Pons (tissue), 1 donor: ENCODE measurements at regions not wholly inside any gene's neighbourhood (a gene's known extent, or its start where the extent isn't known, plus 50 kb on each side); places are given as distances from the start of the nearest gene placed in this dataset.
"Not testable (repeated sequence)": the region's sequence is repeated elsewhere in the genome, so short reads cannot be mapped to it uniquely, and the experiment has no call there.

Source experiments
- DNase-seq: peaks from one replicate; pipeline ENCODE4 v3.0.0-alpha.2; 2016; ENCODE audit warnings: low spot score

- no peak for DNase-seq
Measured at GRCh38 chr16:86934581-86935375, 356.4 kb downstream of the FOXL1 start.

GRCh38 chr16:86939609-86940008, 361.3 kb downstream of the FOXL1 start:
- no peak for DNase-seq

GRCh38 chr16:86941731-86942130, 363.4 kb downstream of the FOXL1 start:
- DNase-seq: no peak

GRCh38 chr16:86942151-86943051, 364.1 kb downstream of the FOXL1 start:
- DNase-seq: no peak

- DNase-seq: no peak
Measured at GRCh38 chr16:86945166-86945900, 367.0 kb downstream of the FOXL1 start.

GRCh38 chr16:86946396-86946795, 368.0 kb downstream of the FOXL1 start:
- no peak for DNase-seq

GRCh38 chr16:86946981-86947380, 368.6 kb downstream of the FOXL1 start:
- DNase-seq: no peak

- no peak for DNase-seq
Measured at GRCh38 chr16:86948046-86948445, 369.1 kb downstream of the C16orf95 start.

GRCh38 chr16:86949116-86949515, 368.1 kb downstream of the C16orf95 start:
- no peak for DNase-seq

- DNase-seq: no peak
Measured at GRCh38 chr16:86949630-86950029, 367.6 kb downstream of the C16orf95 start.

- DNase-seq: no peak
Measured at GRCh38 chr16:86951041-86951822, 366.0 kb downstream of the C16orf95 start.

GRCh38 chr16:86951831-86952598, 365.2 kb downstream of the C16orf95 start:
- DNase-seq: no peak

- no peak for DNase-seq
Measured at GRCh38 chr16:86952769-86953168, 364.4 kb downstream of the C16orf95 start.

GRCh38 chr16:86953631-86954391, 363.4 kb downstream of the C16orf95 start:
- DNase-seq: no peak

GRCh38 chr16:86955136-86955855, 361.9 kb downstream of the C16orf95 start:
- no peak for DNase-seq

GRCh38 chr16:86956437-86956836, 360.8 kb downstream of the C16orf95 start:
- no peak for DNase-seq

GRCh38 chr16:86957662-86958198, 359.5 kb downstream of the C16orf95 start:
- DNase-seq: not testable (repeated sequence)

GRCh38 chr16:86958423-86958822, 358.8 kb downstream of the C16orf95 start:
- DNase-seq: no peak

GRCh38 chr16:86959091-86959651, 358.0 kb downstream of the C16orf95 start:
- no peak for DNase-seq
